GM12878 (cell line): ENCODE measurements at regions not wholly inside any gene's neighbourhood (a gene's known extent, or its start where the extent isn't known, plus 50 kb on each side); places are given as distances from the start of the nearest gene placed in this dataset.

ENCODE experiments used
- CEBPB ChIP-seq, 2 experiments: fragments of 150-350 bp in 1 of 2; IDR thresholded peaks; 2 replicates each; pipeline ENCODE4 v1.6.1; 2012 to 2014; ENCODE audit warnings: low read depth in 2 of 2, low read length in 2 of 2, borderline replicate concordance in 1 of 2, inconsistent platforms in 1 of 2
- EZH2 ChIP-seq: IDR thresholded peaks from 2 replicates; pipeline ENCODE4 v1.6.1; 2012; ENCODE audit warnings: low read depth, mild to moderate bottlenecking, control low read depth, inconsistent platforms, low read length, borderline replicate concordance; ENCODE audit not compliant: control insufficient read depth
- FOXM1 ChIP-seq: IDR thresholded peaks from 2 replicates; pipeline ENCODE4 v1.6.1; 2012; ENCODE audit warnings: low read depth, mild to moderate bottlenecking, inconsistent platforms, low read length, moderate library complexity
- HDAC6 ChIP-seq: fragments of 200-600 bp; sonication (generic); IDR thresholded peaks from one replicate; pipeline ENCODE4 v1.8.0; 2017; ENCODE audit warnings: antibody characterized with exemption; ENCODE audit not compliant: unreplicated experiment
- POLR2A ChIP-seq: IDR thresholded peaks from 2 replicates; pipeline ENCODE4 v1.6.1; 2011; ENCODE audit warnings: low read depth, mild to moderate bottlenecking, low read length
- RAD21 ChIP-seq: IDR thresholded peaks from 2 replicates; pipeline ENCODE4 v1.6.1; 2011; ENCODE audit warnings: mild to moderate bottlenecking, low read depth, low read length, moderate library complexity; ENCODE audit not compliant: insufficient read depth
- RFX5 ChIP-seq: IDR thresholded peaks from 2 replicates; pipeline ENCODE4 v1.6.1; 2011; ENCODE audit warnings: low read depth, low read length, improper control_type of control experiment
- TARDBP ChIP-seq: IDR thresholded peaks from 2 replicates; pipeline ENCODE4 v1.6.1; 2016; ENCODE audit warnings: borderline replicate concordance
- TF ChIP-seq, protein P1 (sequence below): fragments of 450-650 bp; IDR thresholded peaks from 2 replicates; pipeline ENCODE4 v1.6.1; 2017; ENCODE audit warnings: antibody characterized with exemption, mild to moderate bottlenecking, moderate library complexity
- TF ChIP-seq, protein P2 (sequence below): IDR thresholded peaks from 2 replicates; pipeline ENCODE4 v1.6.1; 2011; ENCODE audit warnings: low read depth, low read length, improper control_type of control experiment, borderline replicate concordance
- TF ChIP-seq, protein P3 (sequence below): IDR thresholded peaks from 2 replicates; pipeline ENCODE4 v1.6.1; 2012; ENCODE audit warnings: low read length, inconsistent platforms
- TF ChIP-seq, protein P4 (sequence below), 3 experiments: IDR thresholded peaks in 2 of 3; conservative IDR thresholded peaks in 1 of 3; 2 replicates each; pipeline ENCODE4 v1.5.1; 2011; ENCODE audit warnings: low read depth in 3 of 3, low read length in 3 of 3, mild to moderate bottlenecking in 3 of 3, control low read depth in 2 of 3, moderate library complexity in 2 of 3, inconsistent platforms in 1 of 3, mixed read lengths in 1 of 3; ENCODE audit not compliant: control insufficient read depth in 2 of 3, insufficient read depth in 1 of 3; ENCODE audit errors: extremely low read depth in 1 of 3

DNA sequence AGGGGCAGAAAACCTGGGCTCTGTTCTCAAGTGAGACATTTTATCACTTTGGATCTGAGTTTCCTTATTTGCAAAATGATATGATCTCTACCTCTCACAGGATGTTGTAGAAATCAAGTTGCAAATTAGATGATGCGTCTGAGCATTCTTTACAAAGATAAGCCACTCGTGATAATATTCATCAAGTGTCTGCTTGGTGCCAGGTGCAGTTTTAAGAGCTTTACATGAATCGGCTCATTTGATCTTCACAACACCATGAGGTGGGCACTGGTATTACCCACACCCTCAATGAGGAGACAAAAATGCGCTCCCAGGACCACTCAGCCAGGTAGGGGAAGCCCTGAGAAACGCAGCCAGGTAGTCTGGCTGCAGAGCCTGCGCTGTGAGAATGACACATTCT, 59.1 kb upstream of the CA12 start:
- no peak for TF ChIP-seq TARDBP
- TF ChIP-seq FOXM1, result no peak
- TF ChIP-seq RAD21, result no peak
- TF ChIP-seq EZH2, result no peak
- no peak for TF ChIP-seq CEBPB (IDR thresholded peaks at IDR 0.05; ENCODE audit: borderline replicate concordance in 1 of 2, low read depth in 2 of 2, low read length in 2 of 2)
- TF ChIP-seq, protein P1, sequence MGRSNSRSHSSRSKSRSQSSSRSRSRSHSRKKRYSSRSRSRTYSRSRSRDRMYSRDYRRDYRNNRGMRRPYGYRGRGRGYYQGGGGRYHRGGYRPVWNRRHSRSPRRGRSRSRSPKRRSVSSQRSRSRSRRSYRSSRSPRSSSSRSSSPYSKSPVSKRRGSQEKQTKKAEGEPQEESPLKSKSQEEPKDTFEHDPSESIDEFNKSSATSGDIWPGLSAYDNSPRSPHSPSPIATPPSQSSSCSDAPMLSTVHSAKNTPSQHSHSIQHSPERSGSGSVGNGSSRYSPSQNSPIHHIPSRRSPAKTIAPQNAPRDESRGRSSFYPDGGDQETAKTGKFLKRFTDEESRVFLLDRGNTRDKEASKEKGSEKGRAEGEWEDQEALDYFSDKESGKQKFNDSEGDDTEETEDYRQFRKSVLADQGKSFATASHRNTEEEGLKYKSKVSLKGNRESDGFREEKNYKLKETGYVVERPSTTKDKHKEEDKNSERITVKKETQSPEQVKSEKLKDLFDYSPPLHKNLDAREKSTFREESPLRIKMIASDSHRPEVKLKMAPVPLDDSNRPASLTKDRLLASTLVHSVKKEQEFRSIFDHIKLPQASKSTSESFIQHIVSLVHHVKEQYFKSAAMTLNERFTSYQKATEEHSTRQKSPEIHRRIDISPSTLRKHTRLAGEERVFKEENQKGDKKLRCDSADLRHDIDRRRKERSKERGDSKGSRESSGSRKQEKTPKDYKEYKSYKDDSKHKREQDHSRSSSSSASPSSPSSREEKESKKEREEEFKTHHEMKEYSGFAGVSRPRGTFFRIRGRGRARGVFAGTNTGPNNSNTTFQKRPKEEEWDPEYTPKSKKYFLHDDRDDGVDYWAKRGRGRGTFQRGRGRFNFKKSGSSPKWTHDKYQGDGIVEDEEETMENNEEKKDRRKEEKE, result no peak
- TF ChIP-seq, protein P2, sequence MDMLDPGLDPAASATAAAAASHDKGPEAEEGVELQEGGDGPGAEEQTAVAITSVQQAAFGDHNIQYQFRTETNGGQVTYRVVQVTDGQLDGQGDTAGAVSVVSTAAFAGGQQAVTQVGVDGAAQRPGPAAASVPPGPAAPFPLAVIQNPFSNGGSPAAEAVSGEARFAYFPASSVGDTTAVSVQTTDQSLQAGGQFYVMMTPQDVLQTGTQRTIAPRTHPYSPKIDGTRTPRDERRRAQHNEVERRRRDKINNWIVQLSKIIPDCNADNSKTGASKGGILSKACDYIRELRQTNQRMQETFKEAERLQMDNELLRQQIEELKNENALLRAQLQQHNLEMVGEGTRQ, result no peak
- TF ChIP-seq, protein P3, sequence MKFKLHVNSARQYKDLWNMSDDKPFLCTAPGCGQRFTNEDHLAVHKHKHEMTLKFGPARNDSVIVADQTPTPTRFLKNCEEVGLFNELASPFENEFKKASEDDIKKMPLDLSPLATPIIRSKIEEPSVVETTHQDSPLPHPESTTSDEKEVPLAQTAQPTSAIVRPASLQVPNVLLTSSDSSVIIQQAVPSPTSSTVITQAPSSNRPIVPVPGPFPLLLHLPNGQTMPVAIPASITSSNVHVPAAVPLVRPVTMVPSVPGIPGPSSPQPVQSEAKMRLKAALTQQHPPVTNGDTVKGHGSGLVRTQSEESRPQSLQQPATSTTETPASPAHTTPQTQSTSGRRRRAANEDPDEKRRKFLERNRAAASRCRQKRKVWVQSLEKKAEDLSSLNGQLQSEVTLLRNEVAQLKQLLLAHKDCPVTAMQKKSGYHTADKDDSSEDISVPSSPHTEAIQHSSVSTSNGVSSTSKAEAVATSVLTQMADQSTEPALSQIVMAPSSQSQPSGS, result no peak
- no peak for TF ChIP-seq HDAC6
- TF ChIP-seq POLR2A, result no peak
- no peak for TF ChIP-seq RFX5
- TF ChIP-seq, protein P4, sequence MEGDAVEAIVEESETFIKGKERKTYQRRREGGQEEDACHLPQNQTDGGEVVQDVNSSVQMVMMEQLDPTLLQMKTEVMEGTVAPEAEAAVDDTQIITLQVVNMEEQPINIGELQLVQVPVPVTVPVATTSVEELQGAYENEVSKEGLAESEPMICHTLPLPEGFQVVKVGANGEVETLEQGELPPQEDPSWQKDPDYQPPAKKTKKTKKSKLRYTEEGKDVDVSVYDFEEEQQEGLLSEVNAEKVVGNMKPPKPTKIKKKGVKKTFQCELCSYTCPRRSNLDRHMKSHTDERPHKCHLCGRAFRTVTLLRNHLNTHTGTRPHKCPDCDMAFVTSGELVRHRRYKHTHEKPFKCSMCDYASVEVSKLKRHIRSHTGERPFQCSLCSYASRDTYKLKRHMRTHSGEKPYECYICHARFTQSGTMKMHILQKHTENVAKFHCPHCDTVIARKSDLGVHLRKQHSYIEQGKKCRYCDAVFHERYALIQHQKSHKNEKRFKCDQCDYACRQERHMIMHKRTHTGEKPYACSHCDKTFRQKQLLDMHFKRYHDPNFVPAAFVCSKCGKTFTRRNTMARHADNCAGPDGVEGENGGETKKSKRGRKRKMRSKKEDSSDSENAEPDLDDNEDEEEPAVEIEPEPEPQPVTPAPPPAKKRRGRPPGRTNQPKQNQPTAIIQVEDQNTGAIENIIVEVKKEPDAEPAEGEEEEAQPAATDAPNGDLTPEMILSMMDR (IDR thresholded peaks at IDR 0.05 in 2 of 3, conservative IDR thresholded peaks at IDR 0.05 in 1 of 3; ENCODE audit: control insufficient read depth in 2 of 3, extremely low read depth in 1 of 3, insufficient read depth in 1 of 3, low read depth in 3 of 3, low read length in 3 of 3), result no peak
